ENCODE measurements at regions not wholly inside any gene's neighbourhood (a gene's known extent, or its start where the extent isn't known, plus 50 kb on each side); places are given as distances from the start of the nearest gene placed in this dataset.

DNA sequence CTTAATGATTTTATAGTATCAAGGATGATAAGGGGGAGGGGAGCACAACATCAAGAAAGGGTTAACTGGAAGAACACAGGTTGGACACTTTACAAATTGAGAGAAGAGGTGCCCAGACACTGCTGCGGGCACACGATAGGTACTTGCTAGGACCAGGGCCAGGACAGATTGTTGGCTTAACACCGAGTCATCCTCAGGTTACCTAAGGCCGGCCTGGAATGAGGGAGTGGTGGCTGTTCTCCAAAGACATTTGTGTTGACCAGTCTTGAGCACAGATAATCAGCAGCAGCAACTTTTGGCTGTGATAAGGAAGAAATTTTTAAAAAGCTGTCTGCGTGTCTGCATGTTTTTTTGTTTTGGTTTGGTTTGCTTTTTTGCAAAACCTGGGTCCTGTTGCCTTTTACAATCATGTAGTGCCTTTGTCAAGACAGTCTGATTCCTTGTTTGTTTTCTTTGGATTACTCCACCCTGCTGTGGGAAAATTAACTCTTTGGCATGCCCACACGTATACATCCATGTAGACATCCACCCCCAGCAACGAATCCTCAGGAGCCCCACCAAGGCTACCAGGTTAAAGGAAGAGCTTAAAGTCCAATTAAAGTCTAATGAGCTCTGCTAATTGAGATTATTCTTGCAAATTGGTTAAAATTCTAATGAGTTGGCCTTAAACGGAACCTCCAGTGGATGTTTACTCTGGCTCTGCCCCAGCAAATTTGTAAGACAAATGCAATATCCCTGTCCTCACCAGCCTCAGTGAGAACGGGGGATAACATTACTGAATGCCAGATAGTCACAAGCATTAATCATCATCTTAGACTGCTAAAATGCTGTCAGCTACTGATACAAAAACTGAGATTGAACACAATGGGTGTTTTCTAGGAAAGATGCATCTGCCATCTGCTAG lies 382.3 kb downstream of the ACTL7B start (continued):
- TF ChIP-seq, protein P1, sequence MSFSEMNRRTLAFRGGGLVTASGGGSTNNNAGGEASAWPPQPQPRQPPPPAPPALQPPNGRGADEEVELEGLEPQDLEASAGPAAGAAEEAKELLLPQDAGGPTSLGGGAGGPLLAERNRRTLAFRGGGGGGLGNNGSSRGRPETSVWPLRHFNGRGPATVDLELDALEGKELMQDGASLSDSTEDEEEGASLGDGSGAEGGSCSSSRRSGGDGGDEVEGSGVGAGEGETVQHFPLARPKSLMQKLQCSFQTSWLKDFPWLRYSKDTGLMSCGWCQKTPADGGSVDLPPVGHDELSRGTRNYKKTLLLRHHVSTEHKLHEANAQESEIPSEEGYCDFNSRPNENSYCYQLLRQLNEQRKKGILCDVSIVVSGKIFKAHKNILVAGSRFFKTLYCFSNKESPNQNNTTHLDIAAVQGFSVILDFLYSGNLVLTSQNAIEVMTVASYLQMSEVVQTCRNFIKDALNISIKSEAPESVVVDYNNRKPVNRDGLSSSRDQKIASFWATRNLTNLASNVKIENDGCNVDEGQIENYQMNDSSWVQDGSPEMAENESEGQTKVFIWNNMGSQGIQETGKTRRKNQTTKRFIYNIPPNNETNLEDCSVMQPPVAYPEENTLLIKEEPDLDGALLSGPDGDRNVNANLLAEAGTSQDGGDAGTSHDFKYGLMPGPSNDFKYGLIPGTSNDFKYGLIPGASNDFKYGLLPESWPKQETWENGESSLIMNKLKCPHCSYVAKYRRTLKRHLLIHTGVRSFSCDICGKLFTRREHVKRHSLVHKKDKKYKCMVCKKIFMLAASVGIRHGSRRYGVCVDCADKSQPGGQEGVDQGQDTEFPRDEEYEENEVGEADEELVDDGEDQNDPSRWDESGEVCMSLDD (tag by site-specific recombination; IDR thresholded peaks at IDR 0.05), result no peak
- TF ChIP-seq GLI2 (tag by site-specific recombination; IDR thresholded peaks at IDR 0.05; ENCODE audit: borderline replicate concordance, low read depth) (peak; percentile 41; the same call in 1 of the 2 replicates), SCRT2 (tag by site-specific recombination; IDR thresholded peaks at IDR 0.05) (peak; percentile 70), KLF16 (tag by site-specific recombination; IDR thresholded peaks at IDR 0.05) (no peak), ZNF473 (tag by site-specific recombination; IDR thresholded peaks at IDR 0.05) (no peak), ZNF19 (tag by site-specific recombination; IDR thresholded peaks at IDR 0.05; ENCODE audit: low read depth) (no peak), BCL11B (tag by site-specific recombination; IDR thresholded peaks at IDR 0.05; ENCODE audit: low read depth) (peak; percentile 25; the same call in 1 of the 2 replicates), ZNF202 (tag by site-specific recombination; IDR thresholded peaks at IDR 0.05; ENCODE audit: borderline replicate concordance) (no peak), ZNF157 (tag by site-specific recombination; IDR thresholded peaks at IDR 0.05) (no peak), ZFP69B (tag by site-specific recombination; IDR thresholded peaks at IDR 0.05) (peak; percentile 59; the same call in 1 of the 2 replicates), ZNF629 (tag by site-specific recombination; IDR thresholded peaks at IDR 0.05) (peak; percentile 70), ZNF501 (tag by site-specific recombination; IDR thresholded peaks at IDR 0.05) (0 out of 2 replicates have a peak, but pooled peaks have one; percentile 55), ZNF324 (tag by site-specific recombination; IDR thresholded peaks at IDR 0.05) (no peak), ZNF169 (tag by site-specific recombination; IDR thresholded peaks at IDR 0.05) (no peak), ZNF624 (tag by site-specific recombination; IDR thresholded peaks at IDR 0.05) (no peak), ZNF623 (tag by site-specific recombination; IDR thresholded peaks at IDR 0.05) (no peak), EGR2 (tag by site-specific recombination; IDR thresholded peaks at IDR 0.05; ENCODE audit: low read depth) (peak; percentile 44; the same call in 1 of the 2 replicates), ZNF704 (tag by site-specific recombination; IDR thresholded peaks at IDR 0.05) (no peak), ZNF529 (tag by site-specific recombination; IDR thresholded peaks at IDR 0.05; ENCODE audit: insufficient replicate concordance) (no peak), YY1 (tag by site-specific recombination; IDR thresholded peaks at IDR 0.05) (no peak), KLF7 (tag by site-specific recombination; IDR thresholded peaks at IDR 0.05; ENCODE audit: borderline replicate concordance) (no peak), ZBTB20 (tag by site-specific recombination; IDR thresholded peaks at IDR 0.05) (no peak), ZNF266 (tag by site-specific recombination; IDR thresholded peaks at IDR 0.05; ENCODE audit: low read depth) (no peak), ZNF311 (tag by site-specific recombination; IDR thresholded peaks at IDR 0.05; ENCODE audit: borderline replicate concordance) (no peak), CTCF (tag by site-specific recombination; IDR thresholded peaks at IDR 0.05) (no peak)
- TF ChIP-seq, protein P2, sequence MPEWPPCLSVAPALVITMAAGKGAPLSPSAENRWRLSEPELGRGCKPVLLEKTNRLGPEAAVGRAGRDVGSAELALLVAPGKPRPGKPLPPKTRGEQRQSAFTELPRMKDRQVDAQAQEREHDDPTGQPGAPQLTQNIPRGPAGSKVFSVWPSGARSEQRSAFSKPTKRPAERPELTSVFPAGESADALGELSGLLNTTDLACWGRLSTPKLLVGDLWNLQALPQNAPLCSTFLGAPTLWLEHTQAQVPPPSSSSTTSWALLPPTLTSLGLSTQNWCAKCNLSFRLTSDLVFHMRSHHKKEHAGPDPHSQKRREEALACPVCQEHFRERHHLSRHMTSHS (tag by site-specific recombination; IDR thresholded peaks at IDR 0.05), result no peak
- TF ChIP-seq, protein P3, sequence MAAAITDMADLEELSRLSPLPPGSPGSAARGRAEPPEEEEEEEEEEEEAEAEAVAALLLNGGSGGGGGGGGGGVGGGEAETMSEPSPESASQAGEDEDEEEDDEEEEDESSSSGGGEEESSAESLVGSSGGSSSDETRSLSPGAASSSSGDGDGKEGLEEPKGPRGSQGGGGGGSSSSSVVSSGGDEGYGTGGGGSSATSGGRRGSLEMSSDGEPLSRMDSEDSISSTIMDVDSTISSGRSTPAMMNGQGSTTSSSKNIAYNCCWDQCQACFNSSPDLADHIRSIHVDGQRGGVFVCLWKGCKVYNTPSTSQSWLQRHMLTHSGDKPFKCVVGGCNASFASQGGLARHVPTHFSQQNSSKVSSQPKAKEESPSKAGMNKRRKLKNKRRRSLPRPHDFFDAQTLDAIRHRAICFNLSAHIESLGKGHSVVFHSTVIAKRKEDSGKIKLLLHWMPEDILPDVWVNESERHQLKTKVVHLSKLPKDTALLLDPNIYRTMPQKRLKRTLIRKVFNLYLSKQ (tag by site-specific recombination; IDR thresholded peaks at IDR 0.05; ENCODE audit: borderline replicate concordance), result no peak
- TF ChIP-seq, protein P4, sequence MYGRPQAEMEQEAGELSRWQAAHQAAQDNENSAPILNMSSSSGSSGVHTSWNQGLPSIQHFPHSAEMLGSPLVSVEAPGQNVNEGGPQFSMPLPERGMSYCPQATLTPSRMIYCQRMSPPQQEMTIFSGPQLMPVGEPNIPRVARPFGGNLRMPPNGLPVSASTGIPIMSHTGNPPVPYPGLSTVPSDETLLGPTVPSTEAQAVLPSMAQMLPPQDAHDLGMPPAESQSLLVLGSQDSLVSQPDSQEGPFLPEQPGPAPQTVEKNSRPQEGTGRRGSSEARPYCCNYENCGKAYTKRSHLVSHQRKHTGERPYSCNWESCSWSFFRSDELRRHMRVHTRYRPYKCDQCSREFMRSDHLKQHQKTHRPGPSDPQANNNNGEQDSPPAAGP (tag by site-specific recombination; IDR thresholded peaks at IDR 0.05), result peak; percentile 38; the same call in 1 of the 2 replicates
- TF ChIP-seq, protein P5, sequence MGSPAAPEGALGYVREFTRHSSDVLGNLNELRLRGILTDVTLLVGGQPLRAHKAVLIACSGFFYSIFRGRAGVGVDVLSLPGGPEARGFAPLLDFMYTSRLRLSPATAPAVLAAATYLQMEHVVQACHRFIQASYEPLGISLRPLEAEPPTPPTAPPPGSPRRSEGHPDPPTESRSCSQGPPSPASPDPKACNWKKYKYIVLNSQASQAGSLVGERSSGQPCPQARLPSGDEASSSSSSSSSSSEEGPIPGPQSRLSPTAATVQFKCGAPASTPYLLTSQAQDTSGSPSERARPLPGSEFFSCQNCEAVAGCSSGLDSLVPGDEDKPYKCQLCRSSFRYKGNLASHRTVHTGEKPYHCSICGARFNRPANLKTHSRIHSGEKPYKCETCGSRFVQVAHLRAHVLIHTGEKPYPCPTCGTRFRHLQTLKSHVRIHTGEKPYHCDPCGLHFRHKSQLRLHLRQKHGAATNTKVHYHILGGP (tag by site-specific recombination; IDR thresholded peaks at IDR 0.05), result peak; percentile 94
